ENCODE measurements at regions not wholly inside any gene's neighbourhood (a gene's known extent, or its start where the extent isn't known, plus 50 kb on each side); places are given as distances from the start of the nearest gene placed in this dataset.
"Not testable (repeated sequence)": the region's sequence is repeated elsewhere in the genome, so short reads cannot be mapped to it uniquely, and the experiment has no call there.

DNA sequence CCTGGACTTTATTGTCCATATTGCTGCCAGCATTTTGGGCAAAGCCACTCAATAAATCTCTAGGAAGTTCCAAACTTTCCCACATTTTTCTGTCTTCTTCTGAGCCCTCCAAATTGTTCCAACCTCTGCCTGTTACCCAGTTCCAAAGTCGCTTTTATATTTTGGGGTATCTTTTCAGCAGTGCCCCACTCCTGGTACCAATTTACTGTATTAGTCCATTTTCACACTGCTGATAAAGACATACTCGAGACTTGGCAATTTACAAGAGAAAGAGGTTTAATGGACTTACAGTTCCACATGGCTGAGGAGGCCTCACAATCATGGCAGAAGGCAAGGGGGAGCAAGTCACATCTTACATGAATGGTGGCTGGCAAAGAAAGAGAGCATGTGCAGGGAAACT, 53.4 kb downstream of the AHSP start:
- not testable (repeated sequence) for DNase-seq

DNA sequence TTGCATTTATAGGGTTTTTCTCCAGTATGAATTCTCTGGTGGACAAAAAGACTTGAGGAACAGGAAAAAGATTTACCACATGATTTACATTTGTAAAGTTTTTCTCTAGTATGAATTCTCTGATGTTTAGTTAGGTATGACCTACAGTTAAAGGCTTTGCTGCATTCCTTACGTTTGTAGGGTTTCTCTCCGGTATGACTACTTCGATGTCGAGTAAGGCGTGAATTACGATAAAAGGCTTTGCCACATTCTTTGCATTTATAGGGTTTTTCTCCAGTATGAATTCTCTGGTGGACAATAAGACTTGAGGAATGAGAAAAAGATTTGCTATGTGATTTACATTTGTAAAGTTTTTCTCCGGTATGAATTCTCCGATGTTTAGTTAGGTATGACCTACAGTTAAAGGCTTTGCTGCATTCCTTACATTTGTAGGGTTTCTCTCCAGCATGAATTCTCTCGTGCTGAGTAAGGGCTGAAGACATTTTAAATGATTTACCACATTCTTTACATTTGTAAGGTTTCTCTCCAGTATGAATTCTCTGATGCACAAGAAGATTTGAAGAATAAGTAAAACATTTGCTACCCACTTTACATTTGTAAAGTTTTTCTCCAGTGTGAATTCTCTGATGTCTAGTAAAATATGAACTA, 74.2 kb downstream of the AHSP start:
- not testable (repeated sequence) for DNase-seq

DNA sequence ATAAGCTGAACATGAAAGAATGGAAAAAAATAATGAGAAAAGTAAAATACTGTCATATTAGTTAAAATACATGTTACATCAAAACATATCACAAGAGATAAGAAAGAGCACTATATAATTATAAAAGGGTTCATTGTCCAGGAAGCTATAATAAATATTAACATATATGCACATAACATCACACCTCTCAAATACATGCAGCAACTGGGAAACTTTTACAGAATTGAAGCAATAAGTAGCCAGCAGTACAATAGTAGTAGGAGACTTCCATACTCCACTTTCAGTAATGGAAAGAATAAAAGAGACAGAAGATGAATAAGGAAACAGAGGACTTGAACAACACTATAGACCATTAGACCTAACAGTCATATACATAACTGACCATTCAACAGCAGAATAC, 90.4 kb downstream of the AHSP start:
- no peak for DNase-seq

DNA sequence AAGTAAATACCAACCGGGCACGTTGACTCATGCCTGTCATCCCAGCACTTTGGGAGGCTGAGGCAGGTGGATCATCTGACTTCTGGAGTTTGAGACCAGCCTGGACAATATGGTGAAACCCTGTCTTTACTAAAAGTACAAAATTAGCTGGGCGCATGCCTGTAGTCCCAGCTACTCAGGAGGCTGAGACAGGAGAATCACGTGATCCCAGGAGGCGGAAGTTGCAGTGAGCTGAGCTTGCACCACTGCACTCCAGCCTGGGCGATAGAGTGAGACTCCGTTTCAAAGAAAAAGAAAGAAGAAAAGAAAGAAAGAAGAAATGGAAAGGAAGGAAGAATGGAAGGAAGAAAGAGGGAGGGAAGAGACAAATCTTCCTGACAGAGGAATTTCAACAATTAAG, 108.7 kb downstream of the AHSP start:
- no peak for DNase-seq

DNA sequence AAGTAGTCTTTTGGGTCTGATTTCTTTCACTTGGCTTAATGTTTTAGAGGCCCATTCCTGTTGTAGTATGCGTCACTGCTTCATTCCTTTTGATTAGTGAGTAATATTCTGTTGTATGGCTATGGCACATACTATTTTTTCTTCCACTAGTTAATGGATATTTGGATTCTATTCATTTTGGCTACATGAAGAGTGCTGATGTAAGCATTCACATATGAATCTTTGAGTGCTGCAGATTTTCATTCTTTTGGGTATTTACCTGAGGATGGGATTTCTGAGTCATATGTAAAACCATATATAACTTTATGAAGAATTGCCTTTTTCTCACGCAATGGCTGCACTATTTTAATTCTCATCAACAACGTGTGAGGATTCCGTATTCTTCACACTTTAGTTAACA, 113.6 kb downstream of the AHSP start:
- DNase-seq: no peak

DNA sequence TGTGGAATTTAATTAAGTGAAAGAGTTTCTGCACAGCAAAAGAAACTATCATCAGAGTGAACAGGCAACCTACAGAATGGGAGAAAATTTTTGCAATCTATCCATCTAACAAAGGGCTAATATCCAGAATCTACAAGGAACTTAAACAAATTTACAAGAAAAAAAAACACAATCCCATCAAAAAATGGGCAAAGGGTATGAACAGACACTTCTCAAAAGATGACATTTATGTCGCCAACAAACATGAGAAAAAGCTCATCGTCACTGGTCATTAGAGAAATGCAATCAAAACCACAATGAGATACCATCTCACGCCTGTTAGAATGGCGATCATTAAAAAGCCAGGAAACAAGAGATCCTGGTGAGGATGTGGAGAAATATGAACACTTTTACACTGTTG, 128.0 kb downstream of the AHSP start:
- not testable (repeated sequence) for DNase-seq

DNA sequence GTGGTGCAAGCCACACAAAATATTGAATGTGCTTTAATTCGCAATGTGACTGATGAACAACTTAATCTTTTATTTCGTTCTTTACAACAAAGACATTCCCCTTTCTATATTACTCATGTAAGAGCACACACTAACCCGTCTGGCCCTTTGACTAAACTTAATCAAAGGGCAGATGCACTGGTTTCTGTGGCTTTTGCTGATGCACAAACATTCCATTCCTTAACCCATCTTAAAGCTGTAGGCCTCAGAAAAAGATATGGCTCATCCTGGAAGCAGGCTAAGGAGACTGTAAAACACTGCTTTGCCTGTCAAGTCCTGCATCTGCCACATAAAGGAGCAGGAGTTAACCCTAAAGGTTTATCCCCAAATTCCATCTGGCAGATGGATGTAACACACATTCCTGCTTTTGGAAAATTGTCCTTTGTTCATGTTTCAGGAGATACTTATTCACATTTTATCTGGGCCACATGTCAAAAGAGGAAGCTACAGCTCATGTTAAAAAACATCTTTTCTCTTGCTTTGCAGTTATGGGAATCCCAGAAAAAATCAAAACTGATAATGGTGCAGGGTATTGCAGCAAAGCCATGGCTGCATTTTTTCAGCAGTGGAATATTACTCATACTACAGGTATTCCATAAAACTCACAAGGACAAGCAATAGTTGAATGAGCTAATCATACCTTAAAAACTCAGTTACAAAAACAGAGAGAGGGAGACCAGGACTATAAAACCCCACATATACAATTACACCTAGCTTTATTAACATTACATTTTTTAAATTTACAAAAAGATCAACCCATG, 137.2 kb downstream of the AHSP start:
- no peak for DNase-seq

DNA sequence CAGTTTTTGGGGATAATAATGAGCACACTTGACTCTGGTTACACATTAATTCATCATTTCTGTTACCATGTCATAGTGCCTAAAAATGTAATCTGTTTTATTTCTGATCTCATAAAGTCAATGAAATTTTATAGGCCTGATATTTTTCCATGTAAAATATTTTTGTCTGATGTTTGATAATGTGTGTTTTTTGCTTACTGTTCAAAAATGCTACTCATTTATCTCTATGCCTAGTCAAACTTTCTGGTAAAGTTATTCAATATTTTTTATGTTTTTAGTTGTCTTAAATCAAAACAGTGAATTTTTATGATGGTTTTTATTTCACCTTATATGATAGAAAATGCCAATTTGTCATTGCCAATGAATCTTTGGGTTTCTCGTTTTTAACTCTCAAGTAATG, 147.0 kb downstream of the AHSP start:
- DNase-seq: no peak

DNA sequence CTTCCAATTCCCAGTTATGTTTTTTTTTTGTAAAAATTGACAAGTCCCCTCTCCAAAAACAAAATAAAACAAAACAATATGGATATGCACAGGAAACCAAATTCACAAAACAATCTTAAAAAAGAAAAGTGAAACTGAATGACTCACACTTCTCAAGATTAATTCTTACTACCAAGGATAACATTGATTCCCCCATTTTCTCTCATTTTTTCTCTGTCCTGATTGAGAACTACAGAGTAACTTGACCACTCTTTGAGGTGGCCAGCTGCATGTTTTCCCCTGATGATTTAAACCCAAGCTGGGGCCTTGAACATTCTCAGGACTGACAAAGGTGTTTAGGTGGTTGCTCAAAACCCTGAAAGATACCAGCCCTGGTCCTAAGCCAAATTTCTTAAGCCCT, 149.0 kb downstream of the AHSP start:
- DNase-seq: no peak

DNA sequence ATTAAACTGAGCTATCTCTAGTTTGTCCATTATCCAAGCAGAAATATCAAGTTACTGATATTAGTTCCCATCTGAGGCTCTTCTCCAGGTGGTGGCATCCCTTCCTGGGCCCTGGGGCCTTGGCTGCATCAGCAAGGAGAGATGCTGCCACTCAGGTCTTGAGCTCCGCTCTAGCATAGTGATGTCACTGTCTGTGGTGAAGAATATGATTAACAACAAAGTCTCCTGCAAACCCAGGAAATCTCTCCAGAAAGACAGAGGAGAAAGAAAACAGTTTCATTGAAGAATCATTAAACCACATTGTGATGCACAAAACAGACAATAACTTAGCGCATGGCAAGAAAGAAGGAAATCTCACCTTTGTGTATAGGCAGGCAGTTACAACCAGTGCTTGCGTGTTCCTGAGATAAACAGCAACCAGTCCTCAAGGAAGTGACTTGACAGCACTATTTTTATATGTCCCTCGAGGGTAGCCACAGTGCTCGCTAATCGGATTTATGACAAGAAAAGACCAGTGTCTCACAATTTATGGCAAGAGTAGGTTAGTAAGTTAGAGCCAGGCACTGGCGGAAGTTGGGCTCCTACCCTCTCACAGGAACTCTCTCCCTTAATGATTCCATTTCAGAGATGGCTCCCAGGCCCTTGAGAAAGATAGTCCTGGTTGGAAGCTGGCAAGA, 151.1 kb downstream of the AHSP start:
- no peak for DNase-seq

DNA sequence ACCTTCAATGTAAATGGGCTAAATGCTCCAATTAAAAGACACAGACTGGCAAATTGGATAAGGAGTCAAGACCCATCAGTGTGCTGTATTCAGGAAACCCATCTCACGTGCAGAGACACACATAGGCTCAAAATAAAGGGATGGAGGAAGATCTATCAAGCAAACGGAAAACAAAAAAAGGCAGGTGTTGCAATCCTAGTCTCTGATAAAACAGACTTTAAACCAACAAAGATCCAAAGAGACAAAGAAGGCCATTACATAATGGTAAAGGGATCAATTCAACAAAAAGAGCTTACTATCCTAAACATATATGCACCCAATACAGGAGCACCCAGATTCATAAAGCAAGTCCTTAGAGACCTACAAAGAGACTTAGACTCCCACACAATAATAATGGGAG, 161.6 kb downstream of the AHSP start:
- not testable (repeated sequence) for DNase-seq

DNA sequence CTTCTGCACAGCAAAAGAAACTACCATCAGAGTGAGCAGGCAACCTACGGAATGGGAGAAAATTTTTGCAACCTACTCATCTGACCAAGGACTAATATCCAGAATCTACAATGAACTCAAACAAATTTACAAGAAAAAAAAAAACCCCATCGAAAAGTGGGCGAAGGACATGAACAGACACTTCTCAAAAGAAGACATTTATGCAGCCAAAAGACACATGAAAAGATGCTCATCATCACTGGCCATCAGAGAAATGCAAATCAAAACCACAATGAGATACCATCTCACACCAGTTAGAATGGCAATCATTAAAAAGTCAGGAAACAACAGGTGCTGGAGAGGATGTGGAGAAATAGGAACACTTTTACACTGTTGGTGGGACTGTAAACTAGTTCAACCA, 164.6 kb downstream of the AHSP start:
- not testable (repeated sequence) for DNase-seq

DNA sequence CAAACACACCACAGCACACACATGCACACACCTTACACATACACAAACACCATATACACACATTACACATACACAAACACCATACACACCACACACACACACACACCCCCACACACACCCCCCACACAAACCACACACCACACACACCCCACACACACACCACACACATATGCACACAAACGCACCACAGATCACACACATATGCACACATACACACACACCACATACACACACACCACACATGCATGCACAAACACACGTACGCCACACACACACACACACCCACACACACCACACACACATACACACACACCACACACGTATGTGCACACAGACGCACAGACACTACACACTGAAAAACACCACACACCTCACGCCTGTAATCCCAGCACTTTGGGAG, 166.0 kb downstream of the AHSP start:
- DNase-seq: no peak

DNA sequence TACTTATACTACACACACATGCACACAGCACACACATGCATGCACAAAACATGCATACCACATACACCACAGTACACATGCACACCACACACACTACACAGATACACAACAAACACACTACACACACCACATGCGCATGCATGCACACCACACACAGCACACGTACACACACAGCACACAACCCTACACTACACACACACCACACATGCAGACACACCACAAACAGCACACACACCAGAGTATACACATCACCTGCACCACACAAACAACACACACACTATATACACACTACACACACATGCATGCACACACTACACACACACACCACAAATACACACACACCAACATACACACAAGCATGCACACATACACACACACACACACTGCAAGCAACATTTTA, 166.8 kb downstream of the AHSP start:
- DNase-seq: no peak

DNA sequence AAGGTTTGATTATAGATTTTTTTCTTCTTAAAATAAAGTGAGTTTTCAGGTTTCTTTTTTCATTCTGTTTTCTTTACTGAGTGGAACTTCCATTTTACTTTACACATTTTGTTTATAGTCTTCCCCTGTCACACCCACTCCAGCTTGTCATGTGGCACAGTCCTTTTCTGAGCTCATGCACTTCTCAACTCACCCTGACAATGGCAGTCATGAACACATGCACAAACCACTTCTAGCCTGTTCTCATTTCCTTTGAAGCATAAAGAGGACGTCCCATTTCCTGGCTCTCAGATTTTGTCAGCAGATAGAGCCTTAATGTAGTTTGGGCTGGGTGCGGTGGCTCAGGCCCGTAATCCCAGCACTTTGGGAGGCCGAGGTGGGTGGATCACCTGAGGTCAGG, 168.0 kb downstream of the AHSP start:
- no peak for DNase-seq

DNA sequence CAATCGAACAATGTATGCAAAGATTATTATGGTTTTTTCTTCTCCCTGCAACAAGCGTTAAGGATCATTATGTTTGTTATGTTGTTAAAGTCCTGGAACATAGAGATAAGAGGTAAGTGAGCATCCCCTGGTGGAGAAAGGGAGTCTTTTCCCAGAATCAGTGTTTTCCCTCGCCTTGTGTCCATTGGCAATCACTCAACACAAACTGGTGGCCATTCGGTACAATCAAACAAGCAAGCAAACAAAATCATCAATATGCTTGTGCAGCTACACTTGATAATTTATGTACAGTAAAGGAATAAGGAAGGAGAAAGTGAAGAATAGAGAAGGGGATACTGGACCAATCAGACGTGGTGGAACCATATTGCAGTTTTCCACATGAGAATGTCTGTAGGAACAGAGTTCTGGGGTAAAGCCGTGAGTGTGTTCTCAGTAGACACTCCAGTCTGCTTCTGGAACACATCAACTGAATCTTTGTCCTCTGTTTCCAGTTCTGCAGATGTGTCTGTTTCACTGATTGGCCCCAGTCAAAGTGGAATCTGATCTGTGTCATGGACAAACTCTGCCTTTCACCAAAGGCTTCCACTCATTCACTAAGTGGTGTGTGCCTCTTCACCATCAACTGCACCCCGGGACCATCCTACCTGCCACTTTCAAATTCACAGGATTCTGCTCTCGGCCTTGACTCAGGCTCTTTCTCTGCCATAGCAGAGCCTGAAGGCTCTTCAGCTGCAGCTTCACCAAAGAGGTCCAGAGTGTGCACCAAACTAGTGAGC, 169.5 kb downstream of the AHSP start:
- no peak for DNase-seq

DNA sequence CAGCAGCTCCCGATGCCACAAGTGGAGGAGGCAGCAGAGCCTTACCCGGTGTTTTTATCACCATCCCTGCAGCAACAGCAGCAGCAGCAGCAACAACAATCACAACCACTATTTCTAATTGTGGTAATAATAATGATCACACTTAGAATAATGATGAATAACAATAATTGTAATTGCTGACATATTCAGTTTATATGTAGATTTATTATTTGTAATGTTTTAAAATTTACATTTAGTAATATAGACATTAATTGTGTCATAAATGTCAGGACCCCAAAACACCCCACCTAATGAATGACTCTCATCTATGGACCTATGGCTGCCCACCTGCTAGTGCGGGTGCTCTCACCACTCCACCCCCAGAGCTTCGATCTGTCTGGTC, 170.0 kb downstream of the AHSP start:
- no peak for DNase-seq

DNA sequence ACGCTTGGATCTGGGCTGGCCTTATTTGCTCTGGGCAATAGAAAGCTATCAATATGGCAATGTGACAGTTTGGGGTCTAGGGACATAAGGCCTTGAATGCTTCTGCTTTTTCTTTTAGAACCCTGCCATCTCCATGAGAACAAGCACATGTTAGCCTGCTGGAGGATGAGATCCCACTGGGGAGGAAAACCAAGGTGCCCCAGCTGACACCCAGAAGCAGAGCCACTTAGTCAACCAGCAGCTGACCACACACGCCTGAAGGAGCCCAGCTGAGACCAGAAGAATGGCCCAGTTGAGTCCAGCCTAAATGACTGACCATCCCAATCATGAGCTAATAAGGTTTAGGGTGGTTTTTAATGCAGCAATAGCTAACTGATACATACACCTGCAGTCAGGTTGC, 171.2 kb downstream of the AHSP start:
- no peak for DNase-seq

DNA sequence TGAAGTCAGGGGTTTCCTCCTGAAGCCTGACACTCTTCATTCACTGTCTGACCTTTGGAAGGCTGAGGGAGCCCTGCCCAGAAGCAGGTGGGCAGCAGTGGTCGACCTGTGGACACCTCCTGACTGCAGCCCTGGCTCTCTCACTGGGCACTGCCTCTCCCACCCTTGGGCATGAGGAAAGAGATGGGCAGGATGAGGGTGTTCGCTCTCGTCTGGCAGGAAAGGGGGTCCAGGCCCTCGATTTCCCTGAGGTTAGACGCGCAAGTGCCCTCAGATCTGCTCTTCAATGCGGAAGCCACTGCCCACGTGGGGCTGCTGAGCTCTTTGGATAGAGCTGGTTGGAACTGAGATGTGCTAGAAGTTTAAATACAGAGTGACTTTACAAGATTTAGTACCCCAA, 171.9 kb downstream of the AHSP start:
- DNase-seq: no peak

DNA sequence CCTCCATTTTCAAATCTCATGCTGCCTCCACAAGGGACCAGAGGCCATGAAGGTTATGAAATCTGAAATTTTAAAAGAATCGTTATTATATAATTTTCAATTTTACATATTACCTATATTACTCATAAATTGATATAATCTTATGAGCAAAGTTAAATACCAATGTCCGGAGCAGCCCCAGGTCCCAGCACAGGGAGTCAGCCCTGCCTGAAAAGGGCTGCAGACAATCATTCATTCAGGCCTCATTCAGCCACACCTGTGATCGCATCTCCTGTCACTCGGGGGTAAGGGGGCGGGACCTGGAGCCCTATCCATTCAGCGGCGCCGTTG, 172.5 kb downstream of the AHSP start:
- no peak for DNase-seq

DNA sequence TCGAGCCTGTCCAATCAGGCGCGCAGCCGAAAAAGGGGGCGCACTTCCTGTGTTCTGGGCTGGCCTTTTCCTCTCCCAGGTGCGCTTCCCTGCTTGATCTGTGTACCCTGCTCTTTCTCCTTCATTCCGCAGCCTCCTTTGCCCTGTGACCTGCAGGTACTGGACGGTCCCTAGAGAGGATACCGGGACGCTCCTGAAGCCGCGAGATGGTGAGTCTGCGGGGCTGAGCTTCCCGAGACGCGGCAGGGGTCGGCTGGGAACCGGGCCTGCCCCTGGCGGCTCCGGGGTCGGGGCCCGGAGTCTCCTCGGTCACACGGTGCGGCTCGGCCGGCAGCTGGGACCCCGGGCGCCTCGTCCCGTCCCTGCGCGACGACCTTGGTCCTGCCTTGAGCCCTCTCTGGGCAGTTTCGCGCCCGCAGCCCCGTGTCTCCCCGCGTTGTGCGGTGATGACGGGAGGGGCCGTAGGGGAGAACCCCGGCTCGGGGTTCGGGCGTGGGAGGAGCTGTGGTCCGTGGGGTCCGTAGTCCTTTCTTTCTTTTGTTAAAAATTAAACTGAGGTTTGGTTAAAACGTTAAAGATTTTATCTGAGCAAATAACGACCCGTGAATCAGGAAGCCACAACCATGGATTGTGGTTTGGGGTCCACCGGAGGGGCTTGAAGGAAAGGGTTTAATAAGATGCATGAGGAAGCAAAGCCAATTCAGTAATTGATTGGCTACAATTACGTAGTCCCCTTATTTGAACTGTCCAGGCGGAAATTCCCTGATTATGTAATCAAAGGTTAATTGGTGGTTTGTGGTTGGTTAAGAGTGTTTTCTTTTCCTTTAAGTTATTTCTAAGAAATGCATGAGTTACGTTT, 172.8 kb upstream of the ZNF267 start:
- DNase-seq: peak; percentile 26 to 73

DNA sequence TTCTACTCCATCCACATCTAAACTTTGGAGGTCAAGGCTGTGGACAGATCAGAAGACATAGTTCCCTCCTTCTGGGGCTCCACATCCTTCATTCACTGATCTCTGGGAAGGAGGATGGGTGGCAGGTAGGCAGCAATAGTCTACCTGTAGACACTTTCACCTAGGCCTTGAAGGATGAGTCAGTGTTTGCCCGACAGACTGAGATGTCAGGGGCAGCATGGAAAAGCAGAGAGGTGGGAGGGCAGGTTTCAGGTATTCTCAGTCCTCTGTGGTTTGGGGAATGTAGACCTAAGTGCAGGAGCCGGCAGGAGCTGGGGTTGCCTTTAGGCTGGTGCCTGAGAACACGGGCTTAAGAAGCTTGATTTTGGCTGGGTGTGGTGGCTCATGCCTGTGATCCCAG, 171.9 kb upstream of the ZNF267 start:
- no peak for DNase-seq

DNA sequence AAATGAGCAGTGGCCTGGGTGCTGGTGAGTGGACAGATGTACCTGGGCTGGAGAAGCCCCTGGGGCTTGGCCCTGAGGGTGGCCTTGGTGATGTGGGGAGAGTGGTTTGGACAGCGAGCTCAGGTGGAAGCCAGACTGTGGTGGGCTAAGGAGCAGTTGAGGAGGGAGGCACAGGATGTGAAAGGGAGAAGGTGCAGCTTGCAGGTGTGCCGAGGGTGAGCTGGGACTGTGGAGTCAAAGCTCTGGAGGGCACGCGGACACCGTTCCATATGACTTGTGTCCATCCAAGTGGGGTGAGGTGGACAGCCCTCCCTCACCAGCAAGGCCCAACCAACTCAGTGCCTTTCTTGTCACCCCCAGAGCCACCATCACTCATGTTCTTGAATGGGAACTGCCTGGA, 170.8 kb upstream of the ZNF267 start:
- no peak for DNase-seq
